GM21529 (cell line): ENCODE measurements at regions not wholly inside any gene's neighbourhood (a gene's known extent, or its start where the extent isn't known, plus 50 kb on each side); places are given as distances from the start of the nearest gene placed in this dataset.

ENCODE experiments used
- ATAC-seq: cut with Tn5 transposase; IDR thresholded peaks from one replicate; pipeline ENCODE4 v1.9.1; 2021; ENCODE audit not compliant: unreplicated experiment

GRCh38 chr4:30783751-30784150 lies 63.6 kb downstream of the PCDH7 start:
- no peak for ATAC-seq

DNA sequence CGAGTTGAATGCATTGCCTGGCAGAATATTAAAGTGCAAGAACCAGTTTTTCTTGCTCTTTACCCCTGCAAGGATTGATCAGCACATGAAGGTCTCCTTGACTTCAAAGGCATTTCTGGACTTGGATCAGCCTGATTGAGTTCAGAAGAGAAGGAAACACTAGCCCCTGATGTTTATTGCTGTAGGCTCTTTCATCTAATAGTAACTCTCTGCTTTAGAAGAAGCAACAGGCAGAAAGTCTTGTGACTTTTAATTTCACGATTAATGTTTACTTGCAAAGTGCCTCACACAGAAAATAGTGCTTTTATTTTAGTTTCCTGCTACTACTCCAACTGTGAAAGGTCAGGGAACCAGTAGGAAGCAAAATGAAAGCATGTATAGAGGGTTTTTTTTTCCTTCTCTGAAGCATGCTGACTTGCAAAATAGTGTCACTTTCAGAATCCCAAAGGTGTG lies 69.1 kb downstream of the PCDH7 start:
- no peak for ATAC-seq

DNA sequence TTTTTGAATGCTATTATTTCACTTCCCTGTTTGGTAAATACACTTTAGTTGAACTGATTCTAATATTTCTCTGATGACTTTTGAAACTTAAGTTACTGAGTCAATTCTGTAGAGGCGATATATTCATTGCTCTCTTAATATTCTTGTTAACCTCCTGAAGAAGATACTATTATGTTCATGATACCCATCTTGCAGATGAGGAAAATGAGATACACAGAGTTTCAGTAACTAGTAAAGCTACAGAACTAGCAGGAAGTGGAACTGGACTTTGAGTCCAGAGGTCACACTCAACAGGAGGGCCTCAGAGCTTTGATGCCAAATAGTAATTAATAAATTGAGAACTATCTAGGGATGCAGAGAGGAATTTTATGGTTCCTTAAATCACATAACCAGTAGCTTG lies 70.0 kb downstream of the PCDH7 start:
- no peak for ATAC-seq

GRCh38 chr4:30790998-30791397 lies 70.8 kb downstream of the PCDH7 start:
- no peak for ATAC-seq

DNA sequence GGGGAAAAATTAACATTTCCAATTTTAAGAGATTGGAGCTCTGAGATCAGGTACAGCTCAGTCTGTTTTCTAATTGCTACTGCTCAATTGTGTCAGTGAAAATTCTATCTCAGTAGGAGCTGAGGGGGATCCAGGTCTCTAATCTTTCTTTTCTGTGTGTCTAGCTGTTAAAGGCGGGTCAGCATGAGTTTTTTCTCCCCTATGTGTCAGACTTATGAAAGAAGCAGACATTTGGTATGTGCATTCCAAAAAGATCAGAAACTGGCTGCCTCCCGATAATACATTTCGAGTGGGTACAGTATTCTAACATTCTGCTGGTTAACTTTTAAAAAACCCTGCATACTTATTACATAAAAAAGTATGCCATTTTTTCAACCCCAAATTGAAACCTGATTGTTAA lies 72.4 kb downstream of the PCDH7 start:
- ATAC-seq: no peak

DNA sequence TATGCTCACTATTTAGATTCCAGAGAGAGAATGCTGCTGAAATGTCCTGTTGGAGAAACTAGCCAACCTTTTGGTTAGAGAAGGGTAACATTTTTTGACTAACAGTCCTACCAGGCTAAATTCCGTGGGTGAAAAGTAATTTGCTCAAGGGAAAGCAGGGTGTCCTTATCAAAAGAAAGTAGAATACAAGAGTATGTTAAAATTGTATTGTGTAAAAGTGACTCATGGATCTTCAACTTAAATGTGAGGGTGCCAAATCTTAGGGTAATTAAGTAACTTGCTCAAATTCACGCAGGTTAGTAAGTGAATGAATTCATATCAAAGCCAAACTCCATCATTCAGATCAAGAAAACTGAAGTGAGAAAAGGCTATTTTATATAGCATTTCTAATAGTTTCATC lies 81.7 kb downstream of the PCDH7 start:
- ATAC-seq: no peak

DNA sequence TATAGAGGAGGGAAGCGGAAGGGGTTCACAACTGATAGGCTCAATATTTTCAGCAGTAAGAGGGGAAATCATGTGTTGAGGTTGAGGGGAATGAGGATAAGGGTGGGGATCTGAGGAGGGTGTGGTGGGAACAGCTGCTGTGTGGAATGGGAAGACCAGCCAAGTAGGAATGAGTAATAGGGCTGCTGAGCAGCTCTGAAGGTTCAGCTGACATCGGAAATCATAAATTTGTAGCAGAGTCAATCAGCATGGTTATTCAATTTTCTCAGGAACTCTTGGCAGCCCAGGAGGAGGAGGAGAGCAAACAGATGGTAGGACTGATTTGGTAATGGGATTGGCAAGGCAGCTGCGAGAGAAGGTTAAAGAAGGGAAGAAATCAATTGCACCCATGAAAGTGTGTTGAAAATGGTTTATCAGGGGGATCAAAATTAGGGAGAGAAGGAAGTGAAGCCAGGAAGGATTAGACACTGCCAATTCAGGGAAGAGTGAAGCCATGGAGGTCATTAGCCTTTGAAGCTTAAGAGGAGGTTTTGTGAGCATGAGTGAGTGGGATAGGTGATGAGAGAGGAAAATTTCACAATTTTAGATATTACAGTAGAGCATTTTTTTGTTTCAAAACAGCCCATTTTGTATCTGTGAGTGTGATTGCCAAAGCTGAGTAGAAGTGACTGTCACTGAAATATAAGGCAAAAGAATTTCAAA lies 82.6 kb downstream of the PCDH7 start:
- no peak for ATAC-seq

- no peak for ATAC-seq
Observed at GRCh38 chr4:30808276-30808675, 88.1 kb downstream of the PCDH7 start.

DNA sequence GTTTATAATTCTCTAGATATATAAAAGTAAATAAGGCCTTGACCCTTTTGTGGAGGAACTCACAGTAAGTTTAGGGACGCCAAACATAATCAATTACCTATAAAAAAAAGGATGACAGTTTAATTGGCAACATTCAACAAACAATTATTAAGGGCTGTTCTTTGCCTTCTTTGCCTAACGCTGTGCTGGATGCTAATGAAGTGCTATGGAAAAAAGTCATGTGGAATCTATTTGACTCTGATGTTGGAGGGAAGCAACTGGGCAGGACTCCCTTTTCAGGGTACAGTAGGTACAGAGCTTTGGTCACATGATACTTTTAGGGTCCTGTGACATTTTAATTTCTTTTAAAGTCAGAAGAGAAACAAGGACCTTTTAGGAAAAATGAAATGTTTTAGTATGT lies 91.1 kb downstream of the PCDH7 start:
- no peak for ATAC-seq

DNA sequence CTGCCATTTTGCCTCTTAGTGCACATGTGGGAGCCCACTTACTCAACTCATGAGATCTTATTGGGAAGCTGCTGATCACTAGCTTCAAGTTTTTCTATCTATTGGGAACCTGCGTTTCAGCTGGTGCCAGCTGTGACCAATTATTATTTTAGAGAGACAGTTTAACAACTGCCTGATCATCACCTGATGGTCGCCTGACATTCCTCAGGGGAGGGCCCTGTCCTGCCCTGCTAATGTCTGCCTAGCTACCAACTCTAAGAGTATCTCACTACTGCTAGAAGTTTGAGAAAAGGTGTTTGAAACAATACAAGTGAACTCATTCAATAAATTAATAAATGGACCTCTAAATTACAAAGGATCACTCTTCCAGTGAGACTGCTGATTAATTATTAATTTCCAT lies 95.5 kb downstream of the PCDH7 start:
- ATAC-seq: no peak

DNA sequence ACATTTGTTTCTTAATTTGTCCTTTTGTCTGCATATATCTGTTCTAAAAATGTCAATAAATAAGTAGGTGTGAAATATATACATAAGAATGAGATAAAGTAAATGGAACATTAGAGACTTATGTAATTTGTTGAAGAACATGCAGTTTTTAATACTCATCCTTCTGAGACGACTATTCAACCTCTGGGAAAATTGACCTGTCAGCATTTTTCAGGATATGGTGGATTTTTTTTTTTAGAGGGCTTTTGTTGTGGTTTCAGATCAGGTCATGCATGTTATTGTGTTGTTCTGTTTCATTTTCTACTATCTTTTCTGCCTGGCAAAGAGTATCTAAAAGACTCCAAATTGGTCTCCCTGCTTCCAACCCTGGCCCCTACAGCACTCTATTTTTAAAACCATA lies 97.3 kb downstream of the PCDH7 start:
- ATAC-seq: no peak

DNA sequence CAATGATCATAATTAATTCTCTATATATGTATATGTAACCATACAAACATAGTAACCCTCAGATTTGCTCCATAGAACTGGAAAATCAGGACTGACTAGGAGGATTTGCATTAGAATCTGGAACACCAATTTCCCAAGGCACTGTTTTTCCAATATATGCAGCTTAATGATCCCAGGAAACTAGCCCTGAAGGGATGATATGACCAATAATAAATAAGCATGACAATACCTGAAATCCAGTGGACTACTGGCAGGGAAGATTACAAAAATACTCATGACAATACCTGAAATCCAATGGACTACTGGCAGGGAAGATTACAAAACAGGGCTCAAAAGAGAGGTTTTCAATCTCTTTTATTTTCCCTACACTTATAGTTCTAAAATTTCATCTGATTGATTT lies 98.4 kb downstream of the PCDH7 start:
- no peak for ATAC-seq

- no peak for ATAC-seq
Observed at GRCh38 chr4:30821275-30821674, 101.1 kb downstream of the PCDH7 start.

GRCh38 chr4:30821859-30822612 lies 101.9 kb downstream of the PCDH7 start:
- no peak for ATAC-seq

GRCh38 chr4:30822911-30823551 lies 102.9 kb downstream of the PCDH7 start:
- no peak for ATAC-seq

DNA sequence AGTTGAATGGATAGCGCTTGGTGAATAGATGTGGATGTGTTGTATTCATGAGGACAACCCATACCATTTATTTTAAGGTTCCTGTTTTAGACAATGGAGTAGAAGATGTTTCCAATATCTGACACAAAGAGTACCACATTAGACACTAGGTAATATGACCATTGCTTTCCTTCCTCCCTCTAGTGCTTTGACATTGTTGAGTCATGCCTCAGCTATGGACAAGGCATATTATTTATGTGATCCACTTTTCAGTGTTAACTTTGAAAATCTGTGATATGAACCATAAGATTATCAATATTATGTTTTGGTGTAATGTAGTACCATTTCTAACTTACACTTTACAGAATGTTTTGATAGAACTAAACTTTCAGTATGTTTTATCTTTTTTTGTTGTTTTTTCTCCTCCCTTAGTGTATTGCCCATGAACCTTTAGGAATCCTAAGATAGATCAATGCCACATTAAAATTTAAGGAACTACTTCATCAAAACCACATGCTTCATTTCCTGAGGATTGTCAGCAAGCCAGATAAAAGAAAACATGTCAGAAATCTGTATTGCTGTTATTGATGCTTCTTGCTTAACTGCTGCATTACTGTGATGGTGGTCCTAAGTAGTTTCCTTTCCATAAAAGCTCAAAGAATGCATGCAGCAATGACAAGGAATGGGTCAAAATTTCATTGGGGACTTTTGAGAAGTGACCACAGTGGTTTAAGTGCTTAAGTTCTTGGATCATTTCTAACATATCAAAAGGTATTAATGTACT lies 105.0 kb downstream of the PCDH7 start:
- no peak for ATAC-seq

DNA sequence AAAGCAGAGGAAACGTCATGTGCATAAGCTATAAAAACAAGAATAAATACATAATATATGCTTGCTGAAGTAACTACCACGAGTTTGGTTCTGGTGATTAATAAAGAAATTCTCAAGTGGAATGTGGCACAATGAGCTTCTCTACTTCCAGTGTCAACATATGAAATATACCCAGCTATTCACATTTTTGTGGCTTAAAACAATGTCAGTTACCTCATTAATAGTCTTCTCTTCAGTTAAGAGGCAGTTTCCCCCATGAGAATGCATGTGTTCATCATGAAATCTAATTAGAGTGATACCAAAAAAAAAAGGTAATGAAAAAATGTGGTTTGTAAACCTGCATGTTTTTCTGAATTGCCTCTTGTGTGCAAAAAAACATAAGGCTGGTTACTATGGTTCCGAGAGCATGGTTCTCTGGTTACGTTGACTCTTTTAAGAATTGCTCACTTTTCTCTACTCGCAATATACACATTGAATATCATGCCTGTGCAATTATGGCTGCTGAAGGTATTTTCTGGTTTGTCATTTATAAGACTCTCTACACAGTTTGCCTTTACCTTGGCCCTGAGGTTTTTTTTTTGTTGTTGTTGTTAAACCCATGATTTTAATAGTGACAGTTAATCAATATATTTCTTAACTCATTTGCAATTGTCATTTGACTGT lies 108.2 kb downstream of the PCDH7 start:
- no peak for ATAC-seq

- ATAC-seq: no peak
Observed at GRCh38 chr4:30832639-30833038, 112.5 kb downstream of the PCDH7 start.

DNA sequence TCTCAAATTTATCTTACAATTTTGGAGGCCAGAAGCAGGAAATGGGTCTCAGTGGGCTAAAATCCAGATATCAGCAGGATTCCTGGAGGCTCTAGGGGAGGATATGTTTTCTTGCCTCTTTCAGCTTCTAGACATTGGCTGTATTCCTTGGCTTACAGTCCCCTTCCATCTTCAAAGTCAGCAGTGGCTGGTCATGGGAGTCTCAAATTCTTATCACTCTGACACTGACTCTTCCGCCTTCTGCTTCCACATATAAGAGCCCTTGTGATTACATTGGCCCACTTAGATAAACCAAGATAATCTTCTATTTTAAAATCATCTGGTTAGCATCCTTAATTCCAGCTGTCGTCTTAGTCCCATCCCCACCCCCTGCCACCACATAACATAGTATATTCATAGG lies 113.0 kb downstream of the PCDH7 start:
- ATAC-seq: no peak

- no peak for ATAC-seq
Observed at GRCh38 chr4:30835044-30835443, 114.9 kb downstream of the PCDH7 start.

DNA sequence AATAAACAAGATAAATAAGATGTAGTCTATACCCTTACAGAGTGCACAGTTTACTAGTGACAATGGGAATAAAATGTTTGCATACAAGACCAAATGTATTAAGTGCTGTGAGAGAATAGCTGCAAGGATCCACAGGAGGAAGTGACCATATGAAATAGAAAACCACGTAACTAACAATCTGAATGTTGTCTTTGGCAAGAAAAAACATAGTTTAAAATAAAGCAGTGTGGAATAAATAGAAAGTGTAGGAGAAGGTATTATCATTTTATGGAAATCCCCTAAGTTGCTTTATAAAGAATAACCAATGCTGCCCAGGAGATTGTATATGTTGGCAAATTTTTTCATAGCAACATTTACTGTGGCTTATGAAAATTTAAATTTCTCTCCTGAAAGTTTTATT lies 116.1 kb downstream of the PCDH7 start:
- ATAC-seq: no peak
